PC-3 (cell line): ENCODE measurements at regions not wholly inside any gene's neighbourhood (a gene's known extent, or its start where the extent isn't known, plus 50 kb on each side); places are given as distances from the start of the nearest gene placed in this dataset.
"Not testable (repeated sequence)": the region's sequence is repeated elsewhere in the genome, so short reads cannot be mapped to it uniquely, and the experiment has no call there.

ENCODE experiments used
- ATAC-seq: fragments of 200-7000 bp; cut with Tn5 transposase; 2 replicates; pipeline ENCODE4 v1.9.1; 2020; ENCODE audit warnings: mild to moderate bottlenecking, moderate library complexity
- BruUV-seq: library from RNA; stranded (reverse); fragments of 400-500 nt; replicated peaks from 2 replicates; lab custom pipeline; 2021; lab: Mats Ljungman, UMichigan
- CTCF ChIA-PET: fragments of 300-600 bp; sonication (Branson Sonifier 250); formaldehyde crosslinking; loops from one replicate; lab custom pipeline; 2022; ENCODE audit warnings: antibody characterized with exemption; lab: Charles Lee
- POLR2A ChIA-PET: fragments of 300-600 bp; sonication (Branson Sonifier 250); formaldehyde crosslinking; loops from one replicate; lab custom pipeline; 2022; ENCODE audit warnings: antibody characterized with exemption; ENCODE audit not compliant: unreplicated experiment; lab: Charles Lee
- DNase-seq: peaks from one replicate; pipeline ENCODE4 v3.0.0-alpha.2; 2015
- H2AFZ ChIP-seq: fragments of 300-600 bp; sonication (generic); 2 replicates; pipeline ENCODE4 v1.6.0; 2016; ENCODE audit warnings: antibody characterized with exemption, low read length
- H3F3A ChIP-seq: fragments of 300-600 bp; sonication (generic); one replicate; pipeline ENCODE4 v1.6.0; 2017; ENCODE audit warnings: antibody characterized with exemption, low read length, control low read depth, mild to moderate bottlenecking; ENCODE audit not compliant: unreplicated experiment
- H3K27ac ChIP-seq: fragments of 300-600 bp; sonication (generic); 2 replicates; pipeline ENCODE4 v1.5.1; 2016; ENCODE audit warnings: mild to moderate bottlenecking, low read length
- H3K27me3 ChIP-seq: fragments of 300-600 bp; sonication (generic); 2 replicates; pipeline ENCODE4 v1.6.1; 2016; ENCODE audit warnings: low read length, mixed read lengths
- H3K36me3 ChIP-seq: fragments of 300-600 bp; sonication (generic); 2 replicates; pipeline ENCODE4 v1.6.1; 2016; ENCODE audit warnings: low read depth, mixed run types, low read length, mixed read lengths
- H3K4me1 ChIP-seq: fragments of 300-600 bp; sonication (generic); 2 replicates; pipeline ENCODE4 v1.5.1; 2016; ENCODE audit warnings: low read length; ENCODE audit not compliant: insufficient read depth
- H3K4me2 ChIP-seq: fragments of 300-600 bp; sonication (generic); 2 replicates; pipeline ENCODE4 v1.6.0; 2016; ENCODE audit warnings: low read length
- H3K4me3 ChIP-seq: fragments of 300-600 bp; sonication (generic); 2 replicates; pipeline ENCODE4 v1.5.1; 2016; ENCODE audit warnings: mild to moderate bottlenecking, low read length, mixed read lengths
- H3K79me2 ChIP-seq: fragments of 300-600 bp; sonication (generic); 2 replicates; pipeline ENCODE4 v1.6.1; 2017; ENCODE audit warnings: low read length, mixed read lengths
- H3K9ac ChIP-seq: fragments of 300-600 bp; sonication (generic); 2 replicates; pipeline ENCODE4 v1.6.0; 2016; ENCODE audit warnings: mild to moderate bottlenecking, low read length
- H3K9me2 ChIP-seq: fragments of 300-600 bp; sonication (generic); replicated peaks from 2 replicates; pipeline ENCODE4 v1.6.1; 2016; ENCODE audit warnings: mixed run types, low read length, mixed read lengths
- H3K9me3 ChIP-seq: fragments of 300-600 bp; sonication (generic); 2 replicates; pipeline ENCODE4 v1.6.1; 2016; ENCODE audit warnings: low read length, mixed read lengths
- H4K20me1 ChIP-seq: fragments of 300-600 bp; sonication (generic); 2 replicates; pipeline ENCODE4 v1.6.1; 2016; ENCODE audit warnings: low read length, mixed read lengths
- CTCF ChIP-seq: fragments of 300-600 bp; sonication (generic); conservative IDR thresholded peaks from 2 replicates; pipeline ENCODE4 v1.5.1; 2017; ENCODE audit warnings: antibody characterized with exemption, low read depth, mild to moderate bottlenecking, low read length
- EZH2 ChIP-seq: fragments of 300-600 bp; sonication (generic); IDR thresholded peaks from one replicate; pipeline ENCODE4 v1.6.1; 2017; ENCODE audit warnings: antibody characterized with exemption, mild to moderate bottlenecking, low read length; ENCODE audit not compliant: unreplicated experiment
- EZH2phosphoT487 ChIP-seq: fragments of 300-600 bp; sonication (generic); IDR thresholded peaks from 2 replicates; pipeline ENCODE4 v1.6.1; 2018; ENCODE audit warnings: mild to moderate bottlenecking, antibody characterized with exemption, low read length, borderline replicate concordance
- intact Hi-C: fragments of 100-400 bp; cut with micrococcal nuclease; formaldehyde crosslinking; loops from 2 replicates; pipeline ENCODE4 v1.9.0; 2023

GRCh38 chr10:85407088-85407487, 959.5 kb downstream of the GRID1 start:
- ChIA-PET CTCF (no interaction called here), POLR2A (no interaction called here)
- no peak overlapping the region for H2AFZ ChIP-seq
- no peaks in the 10 kb centered on the region for H3K79me2 ChIP-seq
- H3F3A ChIP-seq: no peaks in the 10 kb centered on the region
- no peak overlapping the region for H3K9ac ChIP-seq
- no peaks in the 10 kb centered on the region for H3K9me2 ChIP-seq
- no peak overlapping the region for H3K27ac ChIP-seq
- no peaks in the 10 kb centered on the region for H3K27me3 ChIP-seq
- H3K9me3 ChIP-seq: no peaks in the 10 kb centered on the region
- H3K36me3 ChIP-seq: no peaks in the 10 kb centered on the region
- H3K4me1 ChIP-seq: no peaks in the 10 kb centered on the region
- H3K4me3 ChIP-seq: no peak overlapping the region
- no peak for TF ChIP-seq CTCF
- intact Hi-C loops: no loop called here
- no peak for DNase-seq
- no peak for ATAC-seq
- no peaks in the 10 kb centered on the region for H4K20me1 ChIP-seq
- H3K4me2 ChIP-seq: no peak overlapping the region
- no TSS peak for BruUV-seq

- H3K79me2 ChIP-seq: no peaks in the 10 kb centered on the region
- no peak overlapping the region for H2AFZ ChIP-seq
- H3K4me1 ChIP-seq: no peaks in the 10 kb centered on the region
- POLR2A ChIA-PET: no interaction called here
- no peaks in the 10 kb centered on the region for H4K20me1 ChIP-seq
- no peaks in the 10 kb centered on the region for H3F3A ChIP-seq
- ATAC-seq: no peak
- no TSS peak for BruUV-seq
- no peaks in the 10 kb centered on the region for H3K36me3 ChIP-seq
- H3K9me3 ChIP-seq: no peaks in the 10 kb centered on the region
- H3K27ac ChIP-seq: no peak overlapping the region
- no peaks in the 10 kb centered on the region for H3K9me2 ChIP-seq
- intact Hi-C loops: no loop called here
- H3K27me3 ChIP-seq: no peaks in the 10 kb centered on the region
- no peak overlapping the region for H3K4me3 ChIP-seq
- DNase-seq: no peak
- no peak overlapping the region for H3K4me2 ChIP-seq
- CTCF ChIA-PET: no interaction called here
- H3K9ac ChIP-seq: no peak overlapping the region
- no peak for TF ChIP-seq EZH2
- TF ChIP-seq CTCF: no peak
- no peak for TF ChIP-seq EZH2phosphoT487
Observed at GRCh38 chr10:85408388-85408787, 958.2 kb downstream of the GRID1 start.

GRCh38 chr10:85410586-85410985, 956.0 kb downstream of the GRID1 start:
- ATAC-seq, intact Hi-C loops, H3F3A ChIP-seq, H3K27ac ChIP-seq, CTCF ChIA-PET, BruUV-seq, H3K9me2 ChIP-seq, H2AFZ ChIP-seq, DNase-seq, H3K27me3 ChIP-seq, H3K79me2 ChIP-seq, POLR2A ChIA-PET, H3K36me3 ChIP-seq, H3K9me3 ChIP-seq, H4K20me1 ChIP-seq, H3K4me1 ChIP-seq, H3K4me3 ChIP-seq, H3K4me2 ChIP-seq, H3K9ac ChIP-seq: not testable (repeated sequence)
